HEK293 (cell line): ENCODE measurements at regions not wholly inside any gene's neighbourhood (a gene's known extent, or its start where the extent isn't known, plus 50 kb on each side); places are given as distances from the start of the nearest gene placed in this dataset.

Experiments used
- CTCF ChIA-PET: fragments of 350-600 bp; formaldehyde crosslinking; extraction: SDS; loops from one replicate; lab custom pipeline; 2021; ENCODE audit warnings: antibody characterized with exemption; lab: Yijun Ruan, JAX
- POLR2A ChIA-PET: fragments of 300-600 bp; formaldehyde crosslinking; extraction: SDS; loops from one replicate; lab custom pipeline; 2020; ENCODE audit warnings: antibody characterized with exemption, inconsistent platforms; lab: Yijun Ruan, JAX
- H3K27ac ChIP-seq: fragments of 200-500 bp; sonication (Bioruptor generic); 2 replicates; pipeline ENCODE4 v1.5.1; 2014; ENCODE audit warnings: low read depth, low read length, control low read depth, inconsistent platforms; ENCODE audit errors: extremely low read depth
- H3K36me3 ChIP-seq, 2 experiments: fragments of 200-500 bp in 1 of 2; sonication (Bioruptor generic) in 1 of 2; 1 replicate in 1 of 2; 2 replicates in 1 of 2; pipeline ENCODE4 v1.5.1; 2014 to 2017; ENCODE audit warnings: inconsistent platforms in 2 of 2, low read length in 2 of 2; ENCODE audit not compliant: control insufficient read depth in 2 of 2, insufficient read depth in 1 of 2
- H3K4me1 ChIP-seq: fragments of 200-500 bp; sonication (Bioruptor generic); 2 replicates; pipeline ENCODE4 v1.5.1; 2014; ENCODE audit warnings: mild to moderate bottlenecking, low read length, inconsistent platforms; ENCODE audit not compliant: control insufficient read depth, insufficient read depth
- H3K4me3 ChIP-seq: 2 replicates; pipeline ENCODE4 v1.5.1; 2011; ENCODE audit warnings: low read depth, mild to moderate bottlenecking, control low read depth, low read length, moderate library complexity
- H3K9me3 ChIP-seq: fragments of 200-500 bp; sonication (Bioruptor generic); 2 replicates; pipeline ENCODE4 v1.5.1; 2014; ENCODE audit warnings: low read depth, low read length, inconsistent platforms; ENCODE audit not compliant: control insufficient read depth, insufficient read depth
- OVOL3 ChIP-seq: fragments of 450-650 bp; formaldehyde crosslinking; IDR thresholded peaks from 2 replicates; pipeline ENCODE4 v1.5.1; 2016; ENCODE audit warnings: missing biosample characterization, missing genetic modification characterization
- PRDM4 ChIP-seq: fragments of 450-650 bp; formaldehyde crosslinking; IDR thresholded peaks from 2 replicates; pipeline ENCODE4 v1.5.1; 2017; ENCODE audit warnings: missing biosample characterization, missing genetic modification characterization
- PRDM6 ChIP-seq: fragments of 450-650 bp; formaldehyde crosslinking; IDR thresholded peaks from 2 replicates; pipeline ENCODE4 v1.5.1; 2017; ENCODE audit warnings: missing biosample characterization, missing genetic modification characterization
- REST ChIP-seq: fragments of 450-650 bp; formaldehyde crosslinking; IDR thresholded peaks from 2 replicates; pipeline ENCODE4 v1.5.1; 2016; ENCODE audit warnings: missing biosample characterization, missing genetic modification characterization
- TCF7L2 ChIP-seq: IDR thresholded peaks from 2 replicates; pipeline ENCODE4 v1.6.1; 2011; ENCODE audit warnings: low read depth, mild to moderate bottlenecking, inconsistent platforms, low read length, moderate library complexity, borderline replicate concordance
- ZFHX2 ChIP-seq: fragments of 450-650 bp; formaldehyde crosslinking; conservative IDR thresholded peaks from 2 replicates; pipeline ENCODE4 v1.5.1; 2016; ENCODE audit warnings: missing biosample characterization, missing genetic modification characterization
- ZIC2 ChIP-seq: fragments of 450-650 bp; formaldehyde crosslinking; IDR thresholded peaks from 2 replicates; pipeline ENCODE4 v1.5.1; 2016; ENCODE audit warnings: missing biosample characterization, missing genetic modification characterization
- ZNF112 ChIP-seq: fragments of 450-650 bp; formaldehyde crosslinking; IDR thresholded peaks from 2 replicates; pipeline ENCODE4 v1.5.0; 2017; ENCODE audit warnings: missing biosample characterization, missing genetic modification characterization
- ZNF146 ChIP-seq: fragments of 450-650 bp; formaldehyde crosslinking; IDR thresholded peaks from 2 replicates; pipeline ENCODE4 v1.5.1; 2016; ENCODE audit warnings: missing biosample characterization, missing genetic modification characterization
- ZNF248 ChIP-seq: fragments of 450-650 bp; formaldehyde crosslinking; IDR thresholded peaks from 2 replicates; pipeline ENCODE4 v1.5.1; 2017; ENCODE audit warnings: missing biosample characterization, missing genetic modification characterization
- ZNF311 ChIP-seq: fragments of 450-650 bp; formaldehyde crosslinking; IDR thresholded peaks from 2 replicates; pipeline ENCODE4 v1.5.1; 2017; ENCODE audit warnings: missing biosample characterization, missing genetic modification characterization, borderline replicate concordance
- ZSCAN18 ChIP-seq: fragments of 450-650 bp; formaldehyde crosslinking; IDR thresholded peaks from 2 replicates; pipeline ENCODE4 v1.5.1; 2016; ENCODE audit warnings: missing biosample characterization, missing genetic modification characterization
- TF ChIP-seq, protein P1 (sequence below): sonication (generic); formaldehyde crosslinking; IDR thresholded peaks from 2 replicates; pipeline ENCODE4 v1.8.1; 2022; ENCODE audit warnings: mild to moderate bottlenecking, moderate library complexity, missing genetic modification reagents

DNA sequence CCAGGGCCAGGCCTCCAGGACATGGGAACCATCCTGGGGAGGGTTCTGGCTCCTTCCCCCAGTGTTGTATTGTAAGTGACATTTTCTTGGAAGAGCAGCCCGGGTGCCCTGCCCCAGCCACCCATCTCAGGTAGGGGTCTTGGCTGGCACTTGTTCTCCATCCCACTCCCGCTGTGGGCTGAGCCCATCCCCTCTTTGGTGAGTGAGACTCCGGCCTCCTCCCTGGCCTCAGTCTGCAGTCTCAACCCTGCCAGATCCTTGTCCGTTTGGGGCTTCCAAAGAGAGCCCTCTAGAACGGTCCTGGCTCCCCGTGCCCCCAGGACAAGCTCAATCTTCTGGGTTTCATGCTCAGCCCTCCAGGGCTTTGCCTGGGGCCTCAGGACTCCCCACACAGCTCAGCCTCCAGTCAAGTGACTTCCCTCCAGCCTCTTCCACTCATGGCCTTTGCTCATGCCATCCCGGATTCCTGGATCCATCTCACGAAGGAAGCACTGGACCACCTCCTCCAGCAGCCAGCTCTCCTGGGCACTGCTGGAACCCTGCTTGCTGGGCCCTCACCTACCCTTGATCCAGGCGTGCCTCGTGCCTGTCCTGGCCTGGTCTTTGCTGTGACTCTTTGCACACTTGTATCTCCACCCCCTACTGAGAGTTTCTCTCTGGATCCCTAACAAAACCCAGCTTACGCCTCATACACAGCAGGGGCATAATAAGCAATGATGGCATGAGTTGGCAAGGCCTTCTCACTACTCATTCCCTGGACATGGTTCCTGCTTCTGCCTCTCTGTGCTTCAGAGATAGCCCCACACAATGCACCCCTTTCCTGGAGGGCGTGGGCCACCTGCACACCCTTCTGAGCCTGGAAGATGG is 297.4 kb upstream of the RTL1 start:
- Histone ChIP-seq H3K27ac (no peak overlapping the region), H3K36me3 (no peaks in the 10 kb centered on the region), H3K4me3 (no peak overlapping the region), H3K4me1 (no peaks in the 10 kb centered on the region), H3K9me3 (no peaks in the 10 kb centered on the region)
- CTCF ChIA-PET = no interaction called here
- POLR2A ChIA-PET = no interaction called here
- no peak for TF ChIP-seq ZNF248 (tag by site-specific recombination)
- TF ChIP-seq TCF7L2 = no peak
- peak; percentile 76 for TF ChIP-seq ZIC2
- no peak for TF ChIP-seq ZNF311
- no peak for TF ChIP-seq REST (tag by site-specific recombination)
- no peak for TF ChIP-seq OVOL3 (tag by site-specific recombination)

- Histone ChIP-seq H3K27ac (no peak overlapping the region), H3K36me3 (no peaks in the 10 kb centered on the region), H3K9me3 (no peaks in the 10 kb centered on the region), H3K4me3 (no peak overlapping the region), H3K4me1 (no peaks in the 10 kb centered on the region)
- POLR2A ChIA-PET = no interaction called here
- CTCF ChIA-PET = no interaction called here
- TF ChIP-seq ZFHX2 (tag by site-specific recombination) = no peak
- TF ChIP-seq ZNF112 = no peak
- no peak for TF ChIP-seq PRDM4 (tag by site-specific recombination)
- TF ChIP-seq, protein P1, sequence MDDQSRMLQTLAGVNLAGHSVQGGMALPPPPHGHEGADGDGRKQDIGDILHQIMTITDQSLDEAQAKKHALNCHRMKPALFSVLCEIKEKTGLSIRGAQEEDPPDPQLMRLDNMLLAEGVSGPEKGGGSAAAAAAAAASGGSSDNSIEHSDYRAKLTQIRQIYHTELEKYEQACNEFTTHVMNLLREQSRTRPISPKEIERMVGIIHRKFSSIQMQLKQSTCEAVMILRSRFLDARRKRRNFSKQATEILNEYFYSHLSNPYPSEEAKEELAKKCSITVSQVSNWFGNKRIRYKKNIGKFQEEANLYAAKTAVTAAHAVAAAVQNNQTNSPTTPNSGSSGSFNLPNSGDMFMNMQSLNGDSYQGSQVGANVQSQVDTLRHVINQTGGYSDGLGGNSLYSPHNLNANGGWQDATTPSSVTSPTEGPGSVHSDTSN (CRISPR knock-in tag) = no peak
- TF ChIP-seq ZSCAN18 = no peak
- TF ChIP-seq ZNF146 = no peak
- TF ChIP-seq PRDM6 = no peak
Observed at GRCh38 chr14:101201535-101202151, 298.1 kb upstream of the RTL1 start.
